Astrocyte of the cerebellum (primary cell): ENCODE measurements at regions not wholly inside any gene's neighbourhood (a gene's known extent, or its start where the extent isn't known, plus 50 kb on each side); places are given as distances from the start of the nearest gene placed in this dataset.

Source experiments
- DNase-seq: peaks from one replicate; pipeline ENCODE4 v3.0.0-alpha.2; 2011; ENCODE audit warnings: low read depth
- H3K4me3 ChIP-seq: 2 replicates; pipeline ENCODE4 v1.5.1; 2011; ENCODE audit warnings: mild to moderate bottlenecking, low read depth, low read length, moderate library complexity
- CTCF ChIP-seq: IDR thresholded peaks from 2 replicates; pipeline ENCODE4 v1.5.1; 2012; ENCODE audit warnings: low read length, low read depth, moderate library complexity, mild to moderate bottlenecking; ENCODE audit errors: missing control alignments
- in situ Hi-C: cut with HindIII; loops from 2 replicates; pipeline ENCODE4 v1.10.0; 2017; ENCODE audit warnings: low sequenced_read_pairs

GRCh38 chr19:13652810-13653590, 111.3 kb upstream of the MRI1 start:
- in situ Hi-C loops, result no loop called here
- no peak overlapping the region for H3K4me3 ChIP-seq
- no peak for DNase-seq
- no peak for TF ChIP-seq CTCF

- in situ Hi-C loops, result no loop called here
- DNase-seq, result no peak
- no peak for TF ChIP-seq CTCF
- H3K4me3 ChIP-seq, result no peak overlapping the region
These were observed 117.6 kb upstream of the MRI1 start for GRCh38 chr19:13646758-13647157.

- in situ Hi-C loops, result no loop called here
These were observed 119.7 kb upstream of the MRI1 start for GRCh38 chr19:13644645-13645044.

GRCh38 chr19:13640611-13641010, 123.7 kb upstream of the MRI1 start:
- TF ChIP-seq CTCF, result no peak
- in situ Hi-C loops, result no loop called here
- DNase-seq, result no peak
- H3K4me3 ChIP-seq, result no peak overlapping the region

More at GRCh38 chr19:13644645-13645044, 119.7 kb upstream of the MRI1 start:
- no peak for TF ChIP-seq CTCF
- no peak overlapping the region for H3K4me3 ChIP-seq
- no peak for DNase-seq

- no peak for TF ChIP-seq CTCF
- no peak for DNase-seq
- H3K4me3 ChIP-seq, result no peak overlapping the region
- in situ Hi-C loops, result no loop called here
These were observed 124.9 kb upstream of the MRI1 start for GRCh38 chr19:13639342-13639929.

- H3K4me3 ChIP-seq, result no peak overlapping the region
- in situ Hi-C loops, result no loop called here
- no peak for DNase-seq
- TF ChIP-seq CTCF, result no peak
These were observed 126.7 kb upstream of the MRI1 start for GRCh38 chr19:13637664-13638063.
